NT2/D1 (cell line): ENCODE measurements at regions not wholly inside any gene's neighbourhood (a gene's known extent, or its start where the extent isn't known, plus 50 kb on each side); places are given as distances from the start of the nearest gene placed in this dataset.

Experiments
- SUZ12 ChIP-seq: IDR thresholded peaks from 2 replicates; pipeline ENCODE4 v1.6.1; 2011; ENCODE audit not compliant: insufficient read length, insufficient read depth; ENCODE audit errors: extremely low read depth
- YY1 ChIP-seq: IDR thresholded peaks from 2 replicates; pipeline ENCODE4 v1.6.1; 2011; ENCODE audit not compliant: insufficient read length, insufficient read depth
- ZNF274 ChIP-seq: IDR thresholded peaks from 2 replicates; pipeline ENCODE4 v1.6.1; 2011; ENCODE audit warnings: mild to moderate bottlenecking, low read depth, low read length

DNA sequence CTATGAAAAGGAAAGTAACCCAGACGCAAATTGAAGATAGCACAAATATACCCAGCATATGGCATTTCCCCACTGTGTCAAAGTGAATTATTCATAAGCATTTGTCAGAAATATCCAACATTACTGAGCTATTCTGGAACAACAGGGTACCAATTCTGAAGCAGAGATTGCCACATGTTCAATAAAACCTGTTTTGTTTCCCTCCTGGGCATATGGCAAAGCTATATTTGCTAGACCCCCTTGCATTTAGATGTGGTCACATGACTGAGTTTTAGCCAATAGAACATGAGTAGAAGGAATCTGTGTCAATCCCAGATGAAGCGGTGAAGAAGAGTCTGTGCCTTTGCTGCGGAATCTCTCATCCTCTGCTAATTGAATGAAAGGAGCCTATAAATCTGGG is 296.4 kb upstream of the DLGAP1 start:
- TF ChIP-seq ZNF274 (no peak), YY1 (no peak), SUZ12 (no peak)
